ENCODE measurements at regions not wholly inside any gene's neighbourhood (a gene's known extent, or its start where the extent isn't known, plus 50 kb on each side); places are given as distances from the start of the nearest gene placed in this dataset.

- POLR2A ChIA-PET, result no interaction called here
- TF ChIP-seq SP7 (tag by site-specific recombination; IDR thresholded peaks at IDR 0.05) (no peak), ZNF223 (tag by site-specific recombination; IDR thresholded peaks at IDR 0.05) (no peak), SP3 (tag by site-specific recombination; IDR thresholded peaks at IDR 0.05) (no peak)
- Histone ChIP-seq H3K27ac (ENCODE audit: extremely low read depth, low read depth, low read length) (no peak overlapping the region), H3K36me3 (ENCODE audit: control insufficient read depth in 2 of 2, insufficient read depth in 1 of 2, low read length in 2 of 2) (no peaks in the 10 kb centered on the region), H3K4me1 (ENCODE audit: control insufficient read depth, insufficient read depth, low read length) (no peaks in the 10 kb centered on the region), H3K4me3 (ENCODE audit: low read depth, low read length) (no peak overlapping the region), H3K9me3 (ENCODE audit: control insufficient read depth, insufficient read depth, low read depth, low read length) (no peaks in the 10 kb centered on the region)
- CTCF ChIA-PET, result no interaction called here
Observed at GRCh38 chr17:77025781-77026180, 115.0 kb upstream of the SEC14L1 start.

- Histone ChIP-seq H3K4me1 (ENCODE audit: control insufficient read depth, insufficient read depth, low read length) (no peaks in the 10 kb centered on the region), H3K27ac (ENCODE audit: extremely low read depth, low read depth, low read length) (no peak overlapping the region), H3K9me3 (ENCODE audit: control insufficient read depth, insufficient read depth, low read depth, low read length) (no peaks in the 10 kb centered on the region), H3K36me3 (ENCODE audit: control insufficient read depth in 2 of 2, insufficient read depth in 1 of 2, low read length in 2 of 2) (no peaks in the 10 kb centered on the region), H3K4me3 (ENCODE audit: low read depth, low read length) (no peak overlapping the region)
- TF ChIP-seq MZF1 (tag by site-specific recombination; IDR thresholded peaks at IDR 0.05; ENCODE audit: borderline replicate concordance) (no peak), SETDB1 (IDR thresholded peaks at IDR 0.05; ENCODE audit: insufficient read length, low read length) (peak; percentile 58), ZBTB44 (tag by site-specific recombination; IDR thresholded peaks at IDR 0.05) (no peak), ZNF518A (tag by site-specific recombination; conservative IDR thresholded peaks at IDR 0.05; ENCODE audit: low read depth) (peak; percentile 18; the same call in 1 of the 2 replicates), ZNF350 (tag by site-specific recombination; IDR thresholded peaks at IDR 0.05) (peak; percentile 96)
- CTCF ChIA-PET, result interaction anchor here (2.1 kb wide), 1 partner anchor 29 kb away, joined by 8 read pairs; no protein-coding TSS in a partner anchor
- POLR2A ChIA-PET, result no interaction called here
Observed at GRCh38 chr17:77027271-77027889, 113.4 kb upstream of the SEC14L1 start.

- Histone ChIP-seq H3K9me3 (ENCODE audit: control insufficient read depth, insufficient read depth, low read depth, low read length) (no peaks in the 10 kb centered on the region), H3K4me3 (ENCODE audit: low read depth, low read length) (no peak overlapping the region), H3K27ac (ENCODE audit: extremely low read depth, low read depth, low read length) (no peak overlapping the region), H3K36me3 (ENCODE audit: control insufficient read depth in 2 of 2, insufficient read depth in 1 of 2, low read length in 2 of 2) (no peaks in the 10 kb centered on the region), H3K4me1 (ENCODE audit: control insufficient read depth, insufficient read depth, low read length) (no peaks in the 10 kb centered on the region)
- no peak for TF ChIP-seq SETDB1 (IDR thresholded peaks at IDR 0.05; ENCODE audit: insufficient read length, low read length)
- TF ChIP-seq ZNF24 (tag by site-specific recombination; IDR thresholded peaks at IDR 0.05), result no peak
- no peak for TF ChIP-seq ZNF157 (tag by site-specific recombination; IDR thresholded peaks at IDR 0.05)
- TF ChIP-seq OSR2 (tag by site-specific recombination; IDR thresholded peaks at IDR 0.05), result no peak
- no peak for TF ChIP-seq KLF9 (tag by site-specific recombination; IDR thresholded peaks at IDR 0.05; ENCODE audit: low read depth)
- no peak for TF ChIP-seq ZNF513 (tag by site-specific recombination; IDR thresholded peaks at IDR 0.05)
- TF ChIP-seq HOXC10 (CRISPR knock-in tag; IDR thresholded peaks at IDR 0.05), result no peak
- TF ChIP-seq ZNF274 (IDR thresholded peaks at IDR 0.05; ENCODE audit: low read length), result no peak
- TF ChIP-seq ZNF274 (tag by site-specific recombination; IDR thresholded peaks at IDR 0.05; ENCODE audit: borderline replicate concordance), result no peak
- no peak for TF ChIP-seq ZNF23 (tag by site-specific recombination; IDR thresholded peaks at IDR 0.05; ENCODE audit: borderline replicate concordance)
- ChIA-PET CTCF (no interaction called here), POLR2A (no interaction called here)
Observed at GRCh38 chr17:77028900-77029299, 111.9 kb upstream of the SEC14L1 start.

Data from HEK293 (cell line).